ENCODE measurements at regions not wholly inside any gene's neighbourhood (a gene's known extent, or its start where the extent isn't known, plus 50 kb on each side); places are given as distances from the start of the nearest gene placed in this dataset.

GRCh38 chr6:91486200-91486599, 899.3 kb upstream of the MAP3K7 start (continued):
- TF ChIP-seq, protein P1, sequence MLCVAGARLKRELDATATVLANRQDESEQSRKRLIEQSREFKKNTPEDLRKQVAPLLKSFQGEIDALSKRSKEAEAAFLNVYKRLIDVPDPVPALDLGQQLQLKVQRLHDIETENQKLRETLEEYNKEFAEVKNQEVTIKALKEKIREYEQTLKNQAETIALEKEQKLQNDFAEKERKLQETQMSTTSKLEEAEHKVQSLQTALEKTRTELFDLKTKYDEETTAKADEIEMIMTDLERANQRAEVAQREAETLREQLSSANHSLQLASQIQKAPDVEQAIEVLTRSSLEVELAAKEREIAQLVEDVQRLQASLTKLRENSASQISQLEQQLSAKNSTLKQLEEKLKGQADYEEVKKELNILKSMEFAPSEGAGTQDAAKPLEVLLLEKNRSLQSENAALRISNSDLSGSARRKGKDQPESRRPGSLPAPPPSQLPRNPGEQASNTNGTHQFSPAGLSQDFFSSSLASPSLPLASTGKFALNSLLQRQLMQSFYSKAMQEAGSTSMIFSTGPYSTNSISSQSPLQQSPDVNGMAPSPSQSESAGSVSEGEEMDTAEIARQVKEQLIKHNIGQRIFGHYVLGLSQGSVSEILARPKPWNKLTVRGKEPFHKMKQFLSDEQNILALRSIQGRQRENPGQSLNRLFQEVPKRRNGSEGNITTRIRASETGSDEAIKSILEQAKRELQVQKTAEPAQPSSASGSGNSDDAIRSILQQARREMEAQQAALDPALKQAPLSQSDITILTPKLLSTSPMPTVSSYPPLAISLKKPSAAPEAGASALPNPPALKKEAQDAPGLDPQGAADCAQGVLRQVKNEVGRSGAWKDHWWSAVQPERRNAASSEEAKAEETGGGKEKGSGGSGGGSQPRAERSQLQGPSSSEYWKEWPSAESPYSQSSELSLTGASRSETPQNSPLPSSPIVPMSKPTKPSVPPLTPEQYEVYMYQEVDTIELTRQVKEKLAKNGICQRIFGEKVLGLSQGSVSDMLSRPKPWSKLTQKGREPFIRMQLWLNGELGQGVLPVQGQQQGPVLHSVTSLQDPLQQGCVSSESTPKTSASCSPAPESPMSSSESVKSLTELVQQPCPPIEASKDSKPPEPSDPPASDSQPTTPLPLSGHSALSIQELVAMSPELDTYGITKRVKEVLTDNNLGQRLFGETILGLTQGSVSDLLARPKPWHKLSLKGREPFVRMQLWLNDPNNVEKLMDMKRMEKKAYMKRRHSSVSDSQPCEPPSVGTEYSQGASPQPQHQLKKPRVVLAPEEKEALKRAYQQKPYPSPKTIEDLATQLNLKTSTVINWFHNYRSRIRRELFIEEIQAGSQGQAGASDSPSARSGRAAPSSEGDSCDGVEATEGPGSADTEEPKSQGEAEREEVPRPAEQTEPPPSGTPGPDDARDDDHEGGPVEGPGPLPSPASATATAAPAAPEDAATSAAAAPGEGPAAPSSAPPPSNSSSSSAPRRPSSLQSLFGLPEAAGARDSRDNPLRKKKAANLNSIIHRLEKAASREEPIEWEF (IDR thresholded peaks at IDR 0.05; ENCODE audit: insufficient replicate concordance, low read depth, low read length), result no peak
- TF ChIP-seq ZZZ3 (IDR thresholded peaks at IDR 0.05; ENCODE audit: control insufficient read depth, insufficient read length, low read depth), result no peak
- no peak for TF ChIP-seq RELA (IDR thresholded peaks at IDR 0.05; ENCODE audit: borderline replicate concordance, partially characterized antibody)
- TF ChIP-seq EGR1 (IDR thresholded peaks at IDR 0.05; ENCODE audit: borderline replicate concordance in 1 of 2, low read depth in 2 of 2, low read length in 2 of 2), result no peak
- no peak for TF ChIP-seq NR2C1 (IDR thresholded peaks at IDR 0.05)
- no peak for TF ChIP-seq WRNIP1 (IDR thresholded peaks at IDR 0.05; ENCODE audit: borderline replicate concordance, low read depth, low read length)
- TF ChIP-seq FOS (IDR thresholded peaks at IDR 0.05; ENCODE audit: borderline replicate concordance, extremely low read depth, insufficient read length), result no peak
- TF ChIP-seq FOXM1 (IDR thresholded peaks at IDR 0.05; ENCODE audit: low read depth, low read length), result no peak
- no peak for TF ChIP-seq RAD21 (IDR thresholded peaks at IDR 0.05; ENCODE audit: insufficient read depth, low read depth, low read length)
- no peak for TF ChIP-seq MXI1 (IDR thresholded peaks at IDR 0.05; ENCODE audit: low read depth, low read length)
- no peak for TF ChIP-seq EP300 (IDR thresholded peaks at IDR 0.05; ENCODE audit: borderline replicate concordance in 1 of 2, control insufficient read depth in 1 of 2, low read depth in 2 of 2, low read length in 2 of 2)

All from GM12878 (cell line).